Inferior parietal cortex (tissue), 1 donor: ENCODE measurements at regions not wholly inside any gene's neighbourhood (a gene's known extent, or its start where the extent isn't known, plus 50 kb on each side); places are given as distances from the start of the nearest gene placed in this dataset.
A peak's percentile ranks its signal among the peaks of the same experiment; 100 is the strongest.

Experiments
- DNase-seq: peaks from one replicate; pipeline ENCODE4 v3.0.0-alpha.2; 2016; ENCODE audit errors: extremely low spot score

GRCh38 chr1:168963601-168964000, 142.9 kb upstream of the ATP1B1 start:
- DNase-seq = peak; percentile 61

GRCh38 chr1:168964478-168964877, 142.0 kb upstream of the ATP1B1 start:
- DNase-seq = no peak

DNA sequence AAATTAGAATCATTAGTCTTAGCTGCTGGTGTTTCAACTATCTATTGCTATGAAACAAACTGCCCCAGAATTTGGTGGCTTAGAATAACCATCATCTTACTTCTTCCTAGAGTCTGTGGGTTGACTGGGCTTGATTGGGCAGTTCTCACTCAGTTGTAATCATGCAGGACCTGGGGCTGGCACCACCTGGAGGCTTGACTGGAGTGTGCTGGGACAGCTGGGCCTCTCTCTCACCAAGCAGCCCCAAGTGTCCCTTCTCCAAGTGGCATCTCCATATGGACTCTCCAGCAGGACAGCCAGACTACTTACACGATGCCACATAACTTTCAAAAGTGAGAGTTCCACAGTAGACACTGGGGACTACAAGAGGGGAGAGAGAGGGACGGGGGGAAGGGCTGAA, 140.3 kb upstream of the ATP1B1 start:
- no peak for DNase-seq

- no peak for DNase-seq
Observed at GRCh38 chr1:168966636-168967035, 139.9 kb upstream of the ATP1B1 start.

GRCh38 chr1:168970926-168971659, 135.4 kb upstream of the ATP1B1 start:
- DNase-seq = peak; percentile 62

DNA sequence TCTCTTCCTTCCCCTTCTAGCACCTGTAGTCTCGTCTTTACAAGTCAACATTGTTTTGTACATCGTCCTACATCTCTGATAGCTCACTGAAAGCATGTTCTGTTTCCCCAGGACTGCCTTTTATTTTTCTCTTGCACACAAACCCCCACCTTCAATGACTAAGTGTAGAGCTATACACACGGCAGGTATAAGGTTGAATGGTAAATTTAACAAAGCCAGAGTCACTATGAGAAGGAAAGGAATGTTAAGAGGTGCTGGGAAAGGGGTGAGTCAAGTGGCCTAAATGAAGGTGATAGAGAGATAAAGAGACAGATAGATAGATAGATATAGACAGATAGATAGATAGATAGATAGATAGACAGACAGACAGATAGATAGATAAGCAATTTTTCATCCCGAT, 134.3 kb upstream of the ATP1B1 start:
- no peak for DNase-seq

DNA sequence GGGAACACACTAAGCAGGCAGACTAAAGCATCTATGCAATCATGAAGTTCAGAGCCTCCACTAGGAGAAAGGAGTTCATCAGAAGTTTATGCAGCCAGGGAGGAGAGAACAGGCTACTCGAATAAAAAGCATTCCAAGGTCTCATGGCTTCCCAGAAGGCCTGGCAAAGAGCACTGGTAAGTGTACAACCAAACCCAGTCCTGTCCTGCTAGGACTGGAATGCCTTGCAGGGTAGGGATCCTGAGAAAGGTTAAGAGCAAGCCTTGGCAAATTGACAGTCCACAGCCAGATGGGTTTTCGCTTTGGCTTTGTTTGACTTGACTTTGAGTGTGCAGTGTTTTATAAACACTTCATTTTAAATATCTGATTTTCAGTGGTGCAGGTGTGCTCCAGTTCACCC, 133.6 kb upstream of the ATP1B1 start:
- DNase-seq = no peak

- no peak for DNase-seq
Observed at GRCh38 chr1:168974117-168974516, 132.4 kb upstream of the ATP1B1 start.

DNA sequence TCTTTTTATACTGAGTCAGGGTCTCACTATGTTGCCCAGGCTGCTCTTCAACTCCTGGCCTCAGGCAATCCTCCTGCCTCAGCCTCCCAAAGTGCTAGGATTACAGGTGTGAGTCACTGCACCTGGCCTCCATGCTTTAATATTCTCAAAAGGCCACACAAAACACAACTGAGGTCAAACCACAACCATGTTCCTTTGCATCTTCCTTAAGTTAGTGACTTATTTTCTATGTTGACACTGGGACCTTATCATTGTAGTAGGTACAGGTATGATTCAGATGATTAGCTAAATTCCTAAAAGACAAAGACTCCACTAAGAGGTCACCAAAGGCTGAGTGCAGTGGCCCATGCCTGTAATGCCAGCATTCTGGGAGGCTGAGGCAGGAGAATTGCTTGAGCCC, 131.9 kb upstream of the ATP1B1 start:
- no peak for DNase-seq

GRCh38 chr1:168976267-168976666, 130.2 kb upstream of the ATP1B1 start:
- no peak for DNase-seq

DNA sequence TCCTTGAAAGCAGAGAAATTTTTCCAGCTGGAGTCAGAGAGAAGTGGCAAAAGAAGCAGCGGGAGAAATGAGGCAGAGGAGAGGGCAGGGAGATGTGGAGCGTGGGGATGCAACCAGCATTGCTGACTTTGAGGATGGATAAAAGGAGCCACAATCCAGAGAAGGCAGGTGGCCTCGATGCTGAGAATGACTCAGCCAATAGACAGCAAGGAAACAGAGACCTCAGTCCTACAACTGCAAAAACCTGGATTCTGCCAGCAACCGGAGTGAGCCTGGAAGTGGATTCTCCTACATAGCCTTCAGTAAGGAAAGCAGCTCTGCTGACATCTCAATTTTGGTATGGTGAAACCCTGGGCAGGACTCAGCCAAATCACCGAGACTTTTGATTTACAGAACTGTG, 128.9 kb upstream of the ATP1B1 start:
- no peak for DNase-seq

DNA sequence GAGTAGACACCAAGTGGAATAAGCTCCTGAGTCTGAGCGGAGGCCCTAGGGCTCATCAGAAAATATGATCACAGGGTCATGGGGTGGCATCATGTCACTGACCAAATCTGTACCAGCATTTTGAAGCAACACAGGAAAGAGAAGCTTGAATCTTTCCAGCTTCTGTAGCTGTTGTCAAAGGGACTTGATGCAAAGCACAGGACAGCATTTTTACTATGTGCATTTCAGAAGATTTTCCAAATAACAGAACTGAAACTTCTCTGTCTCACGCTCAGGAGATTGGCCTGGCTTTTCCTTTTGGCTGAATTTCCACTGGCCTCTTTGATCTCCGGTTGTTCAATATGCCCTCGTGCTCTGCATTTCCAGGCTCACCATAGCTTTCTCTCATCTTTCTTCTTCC, 127.2 kb upstream of the ATP1B1 start:
- no peak for DNase-seq

GRCh38 chr1:168980180-168980579, 126.3 kb upstream of the ATP1B1 start:
- DNase-seq = no peak

DNA sequence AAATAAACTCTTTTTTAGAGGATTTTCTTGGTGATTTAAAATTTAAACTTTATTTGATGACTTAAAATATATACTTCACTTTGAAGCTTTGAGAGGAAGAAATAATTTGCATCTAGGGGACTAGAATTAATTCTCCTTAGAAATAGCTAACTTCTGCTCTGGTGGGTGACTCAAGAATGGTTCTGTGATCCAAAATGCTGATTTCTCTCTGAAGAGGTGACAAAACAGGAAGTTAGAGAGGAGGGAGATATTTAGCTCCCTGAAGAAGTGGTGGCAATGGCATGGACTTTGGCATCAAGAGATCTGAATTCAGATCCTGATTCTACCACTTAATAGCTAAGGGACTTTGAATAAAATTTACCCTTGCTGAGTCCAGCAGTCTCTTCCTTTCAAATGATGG, 125.8 kb upstream of the ATP1B1 start:
- no peak for DNase-seq

GRCh38 chr1:168982778-168983177, 123.7 kb upstream of the ATP1B1 start:
- DNase-seq = no peak

GRCh38 chr1:168987330-168987729, 119.2 kb upstream of the ATP1B1 start:
- DNase-seq = no peak

DNA sequence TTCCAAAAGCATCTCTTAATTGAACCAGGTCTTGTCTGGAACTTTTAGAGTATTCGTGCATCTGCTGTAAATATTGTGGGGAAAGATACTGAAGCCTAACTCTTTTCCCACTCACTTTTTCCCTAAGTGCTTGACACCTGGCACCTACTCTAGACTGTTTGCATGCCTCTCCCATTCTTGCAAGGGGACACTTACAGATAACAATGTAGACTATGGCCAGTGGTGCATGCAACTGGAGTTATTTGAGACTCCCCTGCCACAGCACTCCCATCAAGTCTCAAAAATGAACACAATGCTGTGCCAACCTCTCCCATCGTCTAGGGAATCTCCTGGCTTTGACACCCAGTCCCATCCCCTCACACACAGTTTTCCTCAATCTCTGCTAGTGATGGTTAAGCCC, 118.6 kb upstream of the ATP1B1 start:
- DNase-seq = no peak

DNA sequence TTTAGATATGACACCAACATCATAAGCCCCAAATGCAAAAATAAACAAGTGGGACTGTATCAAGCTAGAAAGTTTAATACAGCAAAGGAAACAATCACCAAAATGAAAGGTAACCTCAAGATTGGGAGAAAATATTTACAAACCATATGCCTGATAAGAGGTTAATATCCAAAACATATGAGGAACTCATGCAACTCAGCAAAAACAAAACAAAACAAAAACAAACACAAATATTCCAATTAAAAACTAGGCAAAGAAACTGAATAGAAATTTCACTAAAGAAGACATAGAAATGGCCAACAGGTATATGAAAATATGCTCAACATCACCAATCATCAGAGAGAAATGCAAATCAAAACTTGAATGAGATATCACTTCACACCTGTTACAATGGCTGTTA, 116.5 kb upstream of the ATP1B1 start:
- no peak for DNase-seq

- DNase-seq = no peak
Observed at GRCh38 chr1:168991667-168992475, 114.6 kb upstream of the ATP1B1 start.

DNA sequence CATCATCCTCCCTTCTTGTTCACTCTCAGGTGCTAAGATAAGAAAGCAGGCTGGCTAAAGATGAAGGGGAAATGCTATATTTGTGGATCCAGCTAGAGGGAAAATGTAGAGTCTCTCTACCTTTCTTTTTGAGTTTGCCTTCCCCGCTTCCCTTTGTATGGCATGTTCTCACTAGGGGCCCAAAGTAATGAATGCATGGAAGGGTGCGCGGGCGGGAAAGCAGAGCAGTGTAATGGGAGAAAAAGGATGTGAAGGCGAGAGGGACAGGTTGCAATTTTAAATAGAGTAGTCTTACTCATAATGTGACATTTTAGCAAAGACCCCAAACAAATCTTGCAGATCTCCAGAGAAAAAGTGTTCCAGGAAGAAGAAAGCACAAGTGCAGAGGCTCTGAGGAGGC, 105.1 kb upstream of the ATP1B1 start:
- DNase-seq = no peak

DNA sequence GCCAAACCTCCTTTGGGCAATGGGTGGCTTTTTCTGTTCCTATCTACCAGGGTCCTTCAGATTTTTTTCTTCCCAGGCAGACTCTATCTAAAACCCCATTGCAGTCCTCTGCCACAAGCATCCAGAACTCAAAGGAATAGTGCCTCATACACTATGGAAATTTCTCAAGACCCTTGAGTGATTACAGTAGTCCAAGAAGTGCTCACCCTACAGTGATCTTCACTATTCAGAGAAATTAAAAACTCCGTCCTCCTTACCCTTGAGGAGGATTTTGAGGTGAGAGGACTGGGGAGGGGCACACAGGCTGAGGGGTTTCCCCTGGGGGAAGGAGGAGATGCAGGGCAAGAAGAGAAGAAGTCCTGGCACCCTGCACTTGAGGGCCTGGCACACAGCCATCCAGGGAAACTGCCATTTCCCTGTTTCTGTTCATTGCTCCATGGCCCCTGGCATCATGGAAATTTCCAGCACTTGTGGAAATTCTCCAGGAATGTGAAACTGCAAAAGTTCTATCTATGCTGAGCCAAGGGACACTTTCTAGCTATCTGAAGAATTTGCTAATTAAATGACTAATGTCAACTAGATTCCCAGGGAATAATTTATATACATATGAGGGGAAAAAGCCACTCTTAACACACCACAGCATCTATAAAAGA, 102.5 kb upstream of the ATP1B1 start:
- no peak for DNase-seq

GRCh38 chr1:169005776-169006175, 100.7 kb upstream of the ATP1B1 start:
- DNase-seq = no peak

GRCh38 chr1:169009666-169010065, 96.8 kb upstream of the ATP1B1 start:
- DNase-seq = no peak
